ENCODE measurements at regions not wholly inside any gene's neighbourhood (a gene's known extent, or its start where the extent isn't known, plus 50 kb on each side); places are given as distances from the start of the nearest gene placed in this dataset.

GRCh38 chr6:91317984-91318383 lies 731.1 kb upstream of the MAP3K7 start:
- DNase-seq (ENCODE audit: low read depth, low spot score) = no peak

DNA sequence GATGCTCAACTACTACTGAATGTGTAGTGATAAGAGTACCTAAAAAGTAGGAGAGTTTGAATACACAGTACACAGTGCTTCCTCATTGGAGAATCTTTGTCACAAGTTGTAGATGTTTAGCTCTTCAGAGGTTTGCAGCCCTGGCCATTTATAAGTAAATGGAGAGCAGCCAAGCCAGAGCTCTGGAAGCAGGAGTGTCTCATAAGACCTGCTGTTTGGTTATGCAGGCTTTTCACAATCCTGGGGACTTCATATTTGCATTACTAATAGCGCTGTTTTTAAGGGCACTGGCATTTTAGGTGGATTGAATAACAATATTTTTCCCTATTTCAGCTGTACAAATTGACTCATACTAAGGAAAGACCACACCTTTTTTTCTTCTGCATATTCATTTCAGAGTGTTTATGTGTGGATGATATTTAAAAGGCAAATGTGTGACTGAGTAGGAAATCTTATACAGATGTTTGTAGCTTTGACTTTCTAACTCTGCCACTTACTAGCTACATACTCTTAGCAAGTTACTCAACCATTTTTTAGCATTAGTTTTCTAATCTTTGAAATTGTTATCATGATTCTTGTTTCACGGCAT lies 730.5 kb upstream of the MAP3K7 start:
- DNase-seq (ENCODE audit: low read depth, low spot score) = no peak

GRCh38 chr6:91310178-91310577 lies 723.3 kb upstream of the MAP3K7 start:
- no peak for DNase-seq (ENCODE audit: low read depth, low spot score)

GRCh38 chr6:91305755-91306154 lies 718.9 kb upstream of the MAP3K7 start:
- no peak for DNase-seq (ENCODE audit: low read depth, low spot score)

- no peak for DNase-seq (ENCODE audit: low read depth, low spot score)
Observed at GRCh38 chr6:91304521-91304920, 717.6 kb upstream of the MAP3K7 start.

GRCh38 chr6:91303326-91303725 lies 716.5 kb upstream of the MAP3K7 start:
- DNase-seq (ENCODE audit: low read depth, low spot score) = no peak

DNA sequence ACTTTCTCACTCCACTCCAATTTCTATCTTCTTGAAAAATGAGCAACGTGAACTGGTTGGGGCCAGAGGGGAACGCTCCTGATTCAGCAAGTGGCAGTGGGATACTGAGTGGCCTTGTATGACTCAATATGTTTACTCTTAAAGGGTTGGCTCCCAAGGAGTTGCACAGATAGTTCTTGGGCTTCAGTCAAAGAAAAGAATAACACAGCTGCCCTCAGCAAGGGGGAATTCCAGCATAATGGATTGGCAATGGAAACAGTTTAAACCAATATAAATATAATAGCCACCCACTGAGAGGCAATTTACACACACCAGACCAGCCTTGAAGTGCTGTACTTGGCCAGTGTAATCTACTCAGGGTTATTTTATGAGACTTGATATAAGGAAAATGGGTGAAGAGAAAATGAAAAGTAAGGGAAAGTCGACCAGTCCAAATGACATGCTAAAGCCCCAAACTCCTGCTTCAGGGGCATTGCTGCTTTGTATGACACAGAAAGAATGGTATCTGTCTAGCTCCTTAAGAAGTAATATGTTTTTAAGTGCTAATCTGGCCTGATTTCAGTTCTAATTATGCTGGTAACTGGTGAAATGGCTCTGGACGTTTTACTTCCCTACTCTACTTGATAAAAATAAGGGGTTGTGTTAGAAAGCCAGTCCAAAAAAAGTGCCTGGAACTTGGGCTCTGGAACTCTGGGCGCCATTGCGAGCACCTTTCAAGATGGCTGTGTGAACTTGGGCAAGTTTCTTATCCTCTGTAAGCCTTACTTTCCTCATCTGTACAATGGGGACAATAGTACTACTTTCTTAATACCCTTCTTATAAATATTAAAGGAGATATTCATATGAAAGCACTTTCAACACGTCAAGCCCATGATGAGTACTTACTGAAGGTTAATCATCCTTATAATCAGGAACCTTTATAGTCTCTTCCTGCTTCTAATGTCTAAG lies 712.9 kb upstream of the MAP3K7 start:
- DNase-seq (ENCODE audit: low read depth, low spot score) = no peak

GRCh38 chr6:91298543-91299145 lies 711.8 kb upstream of the MAP3K7 start:
- no peak for DNase-seq (ENCODE audit: low read depth, low spot score)

- DNase-seq (ENCODE audit: low read depth, low spot score) = no peak
Observed at GRCh38 chr6:91293395-91293794, 706.5 kb upstream of the MAP3K7 start.

DNA sequence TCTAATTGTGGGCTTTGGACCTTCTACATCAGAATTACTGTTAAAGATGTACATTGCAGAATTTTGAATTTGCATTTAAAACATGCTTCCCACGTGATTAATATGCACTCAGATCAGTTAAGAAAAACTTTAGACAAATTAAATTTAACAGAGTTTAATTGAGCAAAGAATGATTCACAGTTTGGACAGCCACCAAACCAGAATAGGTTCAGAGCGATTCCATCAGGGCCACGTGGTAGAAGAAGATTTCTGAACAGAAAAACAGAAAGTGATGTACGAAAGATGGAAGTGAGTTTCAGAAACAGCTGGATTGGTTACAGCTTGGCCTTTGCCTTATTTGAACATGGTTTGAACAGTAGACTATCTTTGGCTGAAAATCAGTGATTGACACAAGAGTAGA lies 704.2 kb upstream of the MAP3K7 start:
- DNase-seq (ENCODE audit: low read depth, low spot score) = no peak

GRCh38 chr6:91288741-91289140 lies 701.9 kb upstream of the MAP3K7 start:
- DNase-seq (ENCODE audit: low read depth, low spot score) = no peak

DNA sequence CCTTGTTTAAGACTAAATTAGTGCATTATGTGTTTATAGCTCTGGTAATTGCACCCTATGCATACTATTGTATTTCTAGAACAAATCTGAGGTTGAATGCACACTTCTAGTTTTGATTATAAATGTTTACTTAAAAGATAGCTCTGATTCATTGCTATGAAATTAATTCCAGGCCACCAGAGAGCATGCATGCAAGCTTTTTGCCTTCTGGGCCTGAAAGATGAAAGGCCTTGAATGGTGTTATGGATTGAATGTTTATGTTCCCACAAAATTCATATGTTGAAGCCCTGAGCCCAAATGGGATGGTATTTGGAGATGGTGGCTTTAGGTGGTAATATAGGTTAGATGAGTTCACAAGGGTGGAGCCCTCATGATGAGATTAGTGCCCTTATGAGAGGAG lies 695.0 kb upstream of the MAP3K7 start:
- no peak for DNase-seq (ENCODE audit: low read depth, low spot score)

DNA sequence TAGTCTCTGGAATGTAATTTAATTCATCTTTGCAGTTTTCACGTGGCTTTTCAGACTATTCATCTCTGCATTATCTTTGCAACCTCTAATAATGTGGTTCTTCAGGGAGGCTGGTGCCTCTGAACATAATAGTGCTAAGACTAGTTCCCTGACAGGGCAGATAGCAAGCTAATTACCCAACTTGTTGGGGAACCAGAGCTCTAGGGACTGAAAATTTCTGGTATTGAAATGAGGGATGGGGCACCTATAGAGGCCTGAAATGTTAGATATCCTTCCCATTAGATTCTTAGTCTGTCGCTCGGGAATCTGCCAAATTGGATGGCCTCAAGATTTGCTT lies 693.6 kb upstream of the MAP3K7 start:
- no peak for DNase-seq (ENCODE audit: low read depth, low spot score)

- no peak for DNase-seq (ENCODE audit: low read depth, low spot score)
Observed at GRCh38 chr6:91279740-91280493, 693.0 kb upstream of the MAP3K7 start.

DNA sequence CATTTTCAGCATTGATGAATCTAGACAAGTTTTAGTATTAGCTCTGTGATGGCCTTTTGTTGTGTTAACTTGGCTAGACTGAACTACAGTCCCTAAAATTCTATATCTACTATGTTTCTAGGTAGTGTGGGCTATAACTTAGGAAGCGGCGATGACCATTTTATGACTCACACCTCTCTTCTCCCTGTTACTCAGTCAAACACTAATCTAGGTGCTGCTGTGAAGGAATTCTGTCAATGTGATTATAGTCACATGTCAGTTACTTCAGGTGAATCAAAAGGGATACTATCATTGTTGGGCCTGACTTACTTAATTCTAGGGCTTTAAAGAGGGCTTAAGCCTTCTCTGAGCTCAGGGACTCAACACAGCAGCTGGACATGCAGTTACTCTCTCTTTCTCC lies 691.5 kb upstream of the MAP3K7 start:
- no peak for DNase-seq (ENCODE audit: low read depth, low spot score)

GRCh38 chr6:91276315-91276714 lies 689.4 kb upstream of the MAP3K7 start:
- no peak for DNase-seq (ENCODE audit: low read depth, low spot score)

GRCh38 chr6:91273729-91274128 lies 686.9 kb upstream of the MAP3K7 start:
- DNase-seq (ENCODE audit: low read depth, low spot score) = no peak

- no peak for DNase-seq (ENCODE audit: low read depth, low spot score)
Observed at GRCh38 chr6:91271807-91272206, 684.9 kb upstream of the MAP3K7 start.

GRCh38 chr6:91268941-91269340 lies 682.1 kb upstream of the MAP3K7 start:
- DNase-seq (ENCODE audit: low read depth, low spot score) = no peak

GRCh38 chr6:91267246-91267645 lies 680.4 kb upstream of the MAP3K7 start:
- no peak for DNase-seq (ENCODE audit: low read depth, low spot score)

DNA sequence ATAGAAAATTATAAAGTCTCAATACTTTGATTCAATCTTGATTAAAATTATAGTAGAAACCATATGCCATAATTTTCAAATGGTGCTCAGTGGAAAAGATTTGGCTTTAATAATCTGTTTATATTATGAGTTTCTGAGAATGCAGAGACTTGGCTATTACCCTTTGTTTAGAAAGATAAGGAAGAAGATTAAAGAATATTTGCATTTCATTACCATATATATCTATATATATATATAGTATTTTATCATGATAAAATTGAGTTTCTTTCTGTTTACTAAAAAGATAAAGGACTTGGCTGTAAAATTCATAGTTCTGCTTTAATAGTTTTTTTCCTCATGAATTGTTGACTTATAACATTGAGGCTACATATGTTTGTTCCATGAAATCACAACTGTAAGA lies 679.3 kb upstream of the MAP3K7 start:
- no peak for DNase-seq (ENCODE audit: low read depth, low spot score)

- DNase-seq (ENCODE audit: low read depth, low spot score) = no peak
Observed at GRCh38 chr6:91243436-91243835, 656.6 kb upstream of the MAP3K7 start.
